T-helper 2 cell (primary cell): ENCODE measurements at regions not wholly inside any gene's neighbourhood (a gene's known extent, or its start where the extent isn't known, plus 50 kb on each side); places are given as distances from the start of the nearest gene placed in this dataset.

Experiments
- DNase-seq, 5 experiments: peaks; one replicate each; pipeline versions ENCODE4 v3.0.0 to v3.0.0-alpha.2; 2012 to 2022

- no peak for DNase-seq
These were observed 107.1 kb upstream of the FAM20C start for GRCh38 chr7:85074-85882.

- no peak for DNase-seq
These were observed 106.4 kb upstream of the FAM20C start for GRCh38 chr7:85883-86515.

- no peak for DNase-seq
These were observed 105.7 kb upstream of the FAM20C start for GRCh38 chr7:86629-87028.

GRCh38 chr7:87047-87446 is 105.3 kb upstream of the FAM20C start:
- DNase-seq: no peak

GRCh38 chr7:87671-88070 is 104.7 kb upstream of the FAM20C start:
- no peak for DNase-seq

GRCh38 chr7:88095-88926 is 104.1 kb upstream of the FAM20C start:
- DNase-seq: no peak

GRCh38 chr7:88927-89231 is 103.5 kb upstream of the FAM20C start:
- no peak for DNase-seq

- no peak for DNase-seq
These were observed 102.9 kb upstream of the FAM20C start for GRCh38 chr7:89232-90019.

- DNase-seq: peak in 1 of 5 experiments; percentile 10
These were observed 102.0 kb upstream of the FAM20C start for GRCh38 chr7:90111-91063.

- DNase-seq: no peak
These were observed 100.8 kb upstream of the FAM20C start for GRCh38 chr7:91396-92175.

- DNase-seq: no peak
These were observed 100.1 kb upstream of the FAM20C start for GRCh38 chr7:92231-92674.

- no peak for DNase-seq
These were observed 99.3 kb upstream of the FAM20C start for GRCh38 chr7:92888-93672.

GRCh38 chr7:94251-94801 is 98.0 kb upstream of the FAM20C start:
- no peak for DNase-seq

GRCh38 chr7:95180-95862 is 97.0 kb upstream of the FAM20C start:
- no peak for DNase-seq

- DNase-seq: no peak
These were observed 96.5 kb upstream of the FAM20C start for GRCh38 chr7:95863-96260.

GRCh38 chr7:96861-97260 is 95.5 kb upstream of the FAM20C start:
- no peak for DNase-seq

- DNase-seq: no peak
These were observed 95.0 kb upstream of the FAM20C start for GRCh38 chr7:97310-97841.

GRCh38 chr7:101146-102046 is 91.0 kb upstream of the FAM20C start:
- no peak for DNase-seq
